ENCODE measurements at regions not wholly inside any gene's neighbourhood (a gene's known extent, or its start where the extent isn't known, plus 50 kb on each side); places are given as distances from the start of the nearest gene placed in this dataset.

- H3K36me3 ChIP-seq (ENCODE audit: control insufficient read depth in 1 of 2, insufficient read depth in 2 of 2, low read length in 2 of 2): no peaks in the 10 kb centered on the region
- H3K4me2 ChIP-seq (ENCODE audit: low read length): no peak overlapping the region
- H3K9me3 ChIP-seq (ENCODE audit: control insufficient read depth in 1 of 2, insufficient read depth in 1 of 2, low read depth in 1 of 2, low read length in 2 of 2): no peaks in the 10 kb centered on the region
- H3K9me2 ChIP-seq (ENCODE audit: insufficient read depth): no peaks in the 10 kb centered on the region
- no peak for ATAC-seq
- ChIA-PET RAD21 (ENCODE audit: low non-redundant PET in 1 of 2, low total read pairs in 2 of 2, uncharacterized antibody in 2 of 2, unreplicated experiment in 2 of 2) (interaction anchor here in 1 of 2 experiments (0.6 kb wide), 1 partner anchor 387 kb away, joined by 4 read pairs; no protein-coding TSS in a partner anchor), POLR2A (no interaction called here), CTCF (no interaction called here)
- no peak overlapping the region for H3K4me3 ChIP-seq (replicated peaks in 1 of 2; ENCODE audit: low read depth in 1 of 2, low read length in 2 of 2)
- no peaks in the 10 kb centered on the region for H3K27me3 ChIP-seq (ENCODE audit: insufficient read depth, low read length)
- intact Hi-C loops (cut with micrococcal nuclease): no loop called here
- H3K79me2 ChIP-seq (ENCODE audit: insufficient read depth, low read length): no peaks in the 10 kb centered on the region
- no peak overlapping the region for H2AFZ ChIP-seq (ENCODE audit: low read depth, low read length, poor library complexity, severe bottlenecking)
- H3K4me1 ChIP-seq (ENCODE audit: control insufficient read depth in 1 of 2, insufficient read depth in 2 of 2, low read length in 2 of 2): no peaks in the 10 kb centered on the region
- no peak overlapping the region for H3K9ac ChIP-seq (ENCODE audit: low read length)
- no peak overlapping the region for H3K27ac ChIP-seq (ENCODE audit: low read depth, low read length)
- BruUV-seq (replicated peaks): no TSS peak
- no peaks in the 10 kb centered on the region for H4K20me1 ChIP-seq (ENCODE audit: insufficient read depth)
- DNase-seq (ENCODE audit: low read depth, low spot score): no peak
- TF ChIP-seq RAD21 (IDR thresholded peaks at IDR 0.05; ENCODE audit: low read depth) (no peak), EZH2phosphoT487 (IDR thresholded peaks at IDR 0.05; ENCODE audit: borderline replicate concordance) (no peak), EZH2 (IDR thresholded peaks at IDR 0.05) (no peak), ELF1 (IDR thresholded peaks at IDR 0.05; ENCODE audit: borderline replicate concordance, low read depth) (no peak), ZFX (IDR thresholded peaks at IDR 0.05) (no peak), FOSL1 (IDR thresholded peaks at IDR 0.05; ENCODE audit: low read depth) (no peak), SIN3A (IDR thresholded peaks at IDR 0.05; ENCODE audit: low read depth) (no peak), CTCF (IDR thresholded peaks at IDR 0.05 in 2 of 3, conservative IDR thresholded peaks at IDR 0.05 in 1 of 3; ENCODE audit: borderline replicate concordance in 1 of 3, insufficient read depth in 1 of 3, low read depth in 2 of 3, low read length in 2 of 3) (no peak), TCF7L2 (IDR thresholded peaks at IDR 0.05; ENCODE audit: borderline replicate concordance, extremely low read depth, insufficient read depth, insufficient read length) (no peak)
- TF ChIP-seq, protein P1, sequence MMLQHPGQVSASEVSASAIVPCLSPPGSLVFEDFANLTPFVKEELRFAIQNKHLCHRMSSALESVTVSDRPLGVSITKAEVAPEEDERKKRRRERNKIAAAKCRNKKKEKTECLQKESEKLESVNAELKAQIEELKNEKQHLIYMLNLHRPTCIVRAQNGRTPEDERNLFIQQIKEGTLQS (IDR thresholded peaks at IDR 0.05): no peak
Observed at GRCh38 chr2:153110486-153110885, 368.1 kb downstream of the RPRM start.

All from HCT116 (cell line).